ENCODE measurements at regions not wholly inside any gene's neighbourhood (a gene's known extent, or its start where the extent isn't known, plus 50 kb on each side); places are given as distances from the start of the nearest gene placed in this dataset.
A peak's percentile ranks its signal among the peaks of the same experiment; 100 is the strongest.
"Not testable (repeated sequence)": the region's sequence is repeated elsewhere in the genome, so short reads cannot be mapped to it uniquely, and the experiment has no call there.

GRCh38 chr4:123656746-123657294 lies 260.2 kb downstream of the SPRY1 start:
- DNase-seq; H3K27me3 ChIP-seq (ENCODE audit: control insufficient read depth in 2 of 2, insufficient read depth in 2 of 2, low read length in 2 of 2); POLR2A ChIA-PET; ATAC-seq; H3K27ac ChIP-seq (ENCODE audit: low read depth, low read length); H3K4me1 ChIP-seq (ENCODE audit: control insufficient read depth in 2 of 2, insufficient read depth in 2 of 2, low read length in 2 of 2); CTCF ChIA-PET; H3K4me1 Mint-ChIP-seq; H3K9me3 ChIP-seq (ENCODE audit: control insufficient read depth in 2 of 3, low read length in 3 of 3); H3K4me3 Mint-ChIP-seq; intact Hi-C loops (cut with micrococcal nuclease); H3K36me3 Mint-ChIP-seq; H3K4me3 ChIP-seq (ENCODE audit: low read length); H3K27ac Mint-ChIP-seq; H3K36me3 ChIP-seq (ENCODE audit: control insufficient read depth in 2 of 3, insufficient read depth in 3 of 3, low read length in 3 of 3): not testable (repeated sequence)
- Mint-ChIP-seq H3K9me3 (peaks cover 0 to 11% (median 6%) of the 10 kb centered on the region in 11 donors), H3K27me3 (peaks cover 0 to 21% (median 5%) of the 10 kb centered on the region in 5 donors)

- H3K27me3 ChIP-seq (ENCODE audit: control insufficient read depth in 2 of 2, insufficient read depth in 2 of 2, low read length in 2 of 2); H3K27ac Mint-ChIP-seq; H3K36me3 ChIP-seq (ENCODE audit: control insufficient read depth in 2 of 3, insufficient read depth in 3 of 3, low read length in 3 of 3); H3K27ac ChIP-seq (ENCODE audit: low read depth, low read length); H3K4me1 Mint-ChIP-seq; H3K4me3 ChIP-seq (ENCODE audit: low read length); DNase-seq; H3K4me3 Mint-ChIP-seq; CTCF ChIA-PET; H3K36me3 Mint-ChIP-seq; ATAC-seq; POLR2A ChIA-PET; H3K9me3 ChIP-seq (ENCODE audit: control insufficient read depth in 2 of 3, low read length in 3 of 3); H3K4me1 ChIP-seq (ENCODE audit: control insufficient read depth in 2 of 2, insufficient read depth in 2 of 2, low read length in 2 of 2): not testable (repeated sequence)
- peaks cover 0 to 11% (median 6%) of the 10 kb centered on the region in 11 donors for H3K9me3 Mint-ChIP-seq
- intact Hi-C loops (cut with micrococcal nuclease), result loop anchor here in 1 of 2 donors (2.0 kb wide), 1 partner anchor 555 kb away; no protein-coding TSS in a partner anchor
- H3K27me3 Mint-ChIP-seq, result peaks cover 0 to 20% (median 5%) of the 10 kb centered on the region in 5 donors
Observed at GRCh38 chr4:123657606-123658005, 261.0 kb downstream of the SPRY1 start.

GRCh38 chr4:123659262-123659661 lies 262.7 kb downstream of the SPRY1 start:
- Mint-ChIP-seq H3K9me3 (peaks cover 0 to 11% (median 6%) of the 10 kb centered on the region in 11 donors), H3K27me3 (peaks cover 0 to 29% (median 5%) of the 10 kb centered on the region in 5 donors), H3K4me1 (peaks cover 0 to 7% (median 0%) of the 10 kb centered on the region in 7 donors), H3K36me3 (peaks cover 0 to 9% (median 4%) of the 10 kb centered on the region in 5 donors), H3K27ac (no peak overlapping the region), H3K4me3 (no peak overlapping the region)
- Histone ChIP-seq H3K9me3 (ENCODE audit: control insufficient read depth in 2 of 3, low read length in 3 of 3) (no peaks in the 10 kb centered on the region), H3K27me3 (ENCODE audit: control insufficient read depth in 2 of 2, insufficient read depth in 2 of 2, low read length in 2 of 2) (no peaks in the 10 kb centered on the region), H3K27ac (ENCODE audit: low read depth, low read length) (no peak overlapping the region), H3K36me3 (ENCODE audit: control insufficient read depth in 2 of 3, insufficient read depth in 3 of 3, low read length in 3 of 3) (no peaks in the 10 kb centered on the region), H3K4me1 (ENCODE audit: control insufficient read depth in 2 of 2, insufficient read depth in 2 of 2, low read length in 2 of 2) (no peaks in the 10 kb centered on the region), H3K4me3 (ENCODE audit: low read length) (no peak overlapping the region)
- ATAC-seq, result no peak
- no peak for DNase-seq
- POLR2A ChIA-PET, result no interaction called here
- intact Hi-C loops (cut with micrococcal nuclease), result loop anchor here in 1 of 2 donors (2.0 kb wide), 1 partner anchor 556 kb away; no protein-coding TSS in a partner anchor
- CTCF ChIA-PET, result no interaction called here

GRCh38 chr4:123659730-123660129 lies 263.1 kb downstream of the SPRY1 start:
- peaks cover 0 to 7% (median 0%) of the 10 kb centered on the region in 7 donors for H3K4me1 Mint-ChIP-seq
- Histone ChIP-seq H3K9me3 (ENCODE audit: control insufficient read depth in 2 of 3, low read length in 3 of 3) (no peaks in the 10 kb centered on the region), H3K4me3 (ENCODE audit: low read length) (no peak overlapping the region), H3K27ac (ENCODE audit: low read depth, low read length) (no peak overlapping the region), H3K36me3 (ENCODE audit: control insufficient read depth in 2 of 3, insufficient read depth in 3 of 3, low read length in 3 of 3) (no peaks in the 10 kb centered on the region), H3K4me1 (ENCODE audit: control insufficient read depth in 2 of 2, insufficient read depth in 2 of 2, low read length in 2 of 2) (no peaks in the 10 kb centered on the region), H3K27me3 (ENCODE audit: control insufficient read depth in 2 of 2, insufficient read depth in 2 of 2, low read length in 2 of 2) (no peaks in the 10 kb centered on the region)
- ChIA-PET CTCF (no interaction called here), POLR2A (no interaction called here)
- H3K4me3 Mint-ChIP-seq, result no peak overlapping the region
- H3K9me3 Mint-ChIP-seq, result peaks cover 0 to 11% (median 6%) of the 10 kb centered on the region in 11 donors
- no peak overlapping the region for H3K27ac Mint-ChIP-seq
- DNase-seq (peak in 1 of 9 donors; percentile 0), ATAC-seq (no peak)
- H3K27me3 Mint-ChIP-seq, result peaks cover 0 to 25% (median 5%) of the 10 kb centered on the region in 5 donors
- peaks cover 0 to 6% (median 4%) of the 10 kb centered on the region in 5 donors for H3K36me3 Mint-ChIP-seq
- intact Hi-C loops (cut with micrococcal nuclease), result loop anchor here (2.0 to 5.0 kb wide), 3 partner anchors 95 to 902 kb away; no protein-coding TSS in a partner anchor

- DNase-seq, result peak in 3 of 9 donors; percentile 3 to 6 (median 4)
- Histone ChIP-seq H3K4me3 (ENCODE audit: low read length) (no peak overlapping the region), H3K27me3 (ENCODE audit: control insufficient read depth in 2 of 2, insufficient read depth in 2 of 2, low read length in 2 of 2) (no peaks in the 10 kb centered on the region), H3K27ac (ENCODE audit: low read depth, low read length) (no peak overlapping the region), H3K4me1 (ENCODE audit: control insufficient read depth in 2 of 2, insufficient read depth in 2 of 2, low read length in 2 of 2) (no peaks in the 10 kb centered on the region), H3K9me3 (ENCODE audit: control insufficient read depth in 2 of 3, low read length in 3 of 3) (no peaks in the 10 kb centered on the region), H3K36me3 (ENCODE audit: control insufficient read depth in 2 of 3, insufficient read depth in 3 of 3, low read length in 3 of 3) (no peaks in the 10 kb centered on the region)
- Mint-ChIP-seq H3K4me3 (no peak overlapping the region), H3K4me1 (peaks cover 0 to 7% (median 0%) of the 10 kb centered on the region in 7 donors), H3K27me3 (peaks cover 3 to 31% (median 5%) of the 10 kb centered on the region in 5 donors), H3K27ac (no peak overlapping the region), H3K9me3 (peaks cover 0 to 8% (median 6%) of the 10 kb centered on the region in 11 donors), H3K36me3 (peaks cover 0 to 6% (median 4%) of the 10 kb centered on the region in 5 donors)
- CTCF ChIA-PET, result interaction anchor here (0.6 to 2.2 kb wide), 4 partner anchors 10 to 270 kb away, joined by 3 to 7 read pairs (median 4); no protein-coding TSS in a partner anchor
- intact Hi-C loops (cut with micrococcal nuclease), result loop anchor here (1.0 to 5.0 kb wide), 4 partner anchors 96 to 904 kb away; no protein-coding TSS in a partner anchor
- ATAC-seq, result no peak
- POLR2A ChIA-PET, result no interaction called here
Observed at GRCh38 chr4:123661080-123661737, 264.6 kb downstream of the SPRY1 start.

GRCh38 chr4:123662827-123663226 lies 266.2 kb downstream of the SPRY1 start:
- DNase-seq (no peak), ATAC-seq (no peak)
- Mint-ChIP-seq H3K4me1 (peaks cover 0 to 7% (median 0%) of the 10 kb centered on the region in 7 donors), H3K9me3 (peaks cover 0 to 3% (median 0%) of the 10 kb centered on the region in 11 donors), H3K27ac (no peak overlapping the region), H3K4me3 (no peak overlapping the region), H3K27me3 (peaks cover 3 to 44% (median 9%) of the 10 kb centered on the region in 5 donors), H3K36me3 (no peaks in the 10 kb centered on the region)
- CTCF ChIA-PET, result interaction anchor here (1.5 kb wide), 1 partner anchor 271 kb away, joined by 3 read pairs; no protein-coding TSS in a partner anchor
- Histone ChIP-seq H3K4me1 (ENCODE audit: control insufficient read depth in 2 of 2, insufficient read depth in 2 of 2, low read length in 2 of 2) (no peaks in the 10 kb centered on the region), H3K9me3 (ENCODE audit: control insufficient read depth in 2 of 3, low read length in 3 of 3) (no peaks in the 10 kb centered on the region), H3K4me3 (ENCODE audit: low read length) (no peak overlapping the region), H3K27ac (ENCODE audit: low read depth, low read length) (no peak overlapping the region), H3K27me3 (ENCODE audit: control insufficient read depth in 2 of 2, insufficient read depth in 2 of 2, low read length in 2 of 2) (no peaks in the 10 kb centered on the region), H3K36me3 (ENCODE audit: control insufficient read depth in 2 of 3, insufficient read depth in 3 of 3, low read length in 3 of 3) (no peaks in the 10 kb centered on the region)
- intact Hi-C loops (cut with micrococcal nuclease), result loop anchor here in 1 of 2 donors (5.0 kb wide), 1 partner anchor 906 kb away; no protein-coding TSS in a partner anchor
- POLR2A ChIA-PET, result no interaction called here

All from naive thymus-derived CD4-positive, alpha-beta T cell (primary cell).